ENCODE measurements at regions not wholly inside any gene's neighbourhood (a gene's known extent, or its start where the extent isn't known, plus 50 kb on each side); places are given as distances from the start of the nearest gene placed in this dataset.
"Not testable (repeated sequence)": the region's sequence is repeated elsewhere in the genome, so short reads cannot be mapped to it uniquely, and the experiment has no call there.

DNA sequence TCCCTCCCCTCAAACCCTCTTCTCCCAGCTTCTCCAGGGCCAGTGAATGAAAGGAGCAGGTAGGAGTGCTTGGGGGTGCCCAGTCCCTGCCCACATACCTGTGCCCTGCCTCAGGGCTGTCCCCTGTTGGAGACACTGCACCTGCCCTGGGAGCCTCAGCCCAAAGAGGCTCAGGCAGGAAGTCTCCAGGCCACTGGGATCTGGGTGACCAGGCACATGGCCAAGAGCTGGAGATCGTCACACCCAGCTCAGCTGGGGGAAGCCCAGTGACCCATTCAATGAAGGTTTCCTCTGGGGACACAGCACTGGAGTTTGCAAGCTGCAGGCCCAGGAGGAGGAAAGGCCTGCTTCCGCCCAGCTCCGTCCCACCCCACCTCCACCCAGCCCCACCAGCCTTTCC, 156.4 kb downstream of the ZFP36L2 start:
- no peak for DNase-seq (ENCODE audit: low read depth)

DNA sequence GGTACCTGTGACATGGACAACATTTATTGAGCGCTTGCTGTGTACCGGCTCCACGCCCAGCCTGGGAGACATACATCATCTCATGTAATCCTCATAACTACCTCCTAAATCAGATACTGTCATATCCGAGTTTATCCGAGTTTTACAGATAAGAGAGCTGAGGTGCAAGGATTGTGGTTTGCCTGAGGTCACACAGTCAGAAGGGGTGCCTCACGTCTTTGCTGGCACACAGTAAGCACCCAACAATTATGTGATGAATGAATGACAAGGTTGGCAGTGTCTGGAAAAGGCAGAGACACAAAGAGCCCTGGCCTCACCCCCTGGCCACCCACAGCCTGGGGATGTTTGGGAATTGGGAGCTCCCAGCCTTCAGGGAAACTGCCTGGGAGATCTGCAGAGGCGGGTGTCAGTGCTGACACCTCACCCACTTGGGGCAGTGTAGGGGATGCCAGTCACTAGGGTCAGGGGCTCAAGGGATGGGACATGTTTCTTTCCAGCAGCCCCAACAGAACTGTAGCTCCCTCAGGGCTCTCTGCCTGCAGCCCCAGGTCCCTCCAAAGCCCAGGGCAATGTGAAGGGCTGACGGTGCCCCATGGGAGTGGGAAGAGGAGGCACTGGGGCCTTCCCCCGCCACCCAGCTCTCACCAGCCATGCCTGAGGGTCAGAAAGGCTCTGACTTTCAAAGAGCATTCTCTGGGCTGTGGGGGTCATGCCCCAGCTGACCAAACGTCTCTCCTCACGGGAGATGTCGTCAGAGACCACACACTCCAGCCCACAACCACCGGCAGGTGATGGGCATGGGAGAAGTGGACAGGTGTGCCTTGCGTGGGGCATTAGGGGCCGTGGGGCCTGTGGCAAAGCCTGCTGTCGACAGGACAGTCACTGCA, 157.5 kb downstream of the ZFP36L2 start:
- no peak for DNase-seq (ENCODE audit: low read depth)

DNA sequence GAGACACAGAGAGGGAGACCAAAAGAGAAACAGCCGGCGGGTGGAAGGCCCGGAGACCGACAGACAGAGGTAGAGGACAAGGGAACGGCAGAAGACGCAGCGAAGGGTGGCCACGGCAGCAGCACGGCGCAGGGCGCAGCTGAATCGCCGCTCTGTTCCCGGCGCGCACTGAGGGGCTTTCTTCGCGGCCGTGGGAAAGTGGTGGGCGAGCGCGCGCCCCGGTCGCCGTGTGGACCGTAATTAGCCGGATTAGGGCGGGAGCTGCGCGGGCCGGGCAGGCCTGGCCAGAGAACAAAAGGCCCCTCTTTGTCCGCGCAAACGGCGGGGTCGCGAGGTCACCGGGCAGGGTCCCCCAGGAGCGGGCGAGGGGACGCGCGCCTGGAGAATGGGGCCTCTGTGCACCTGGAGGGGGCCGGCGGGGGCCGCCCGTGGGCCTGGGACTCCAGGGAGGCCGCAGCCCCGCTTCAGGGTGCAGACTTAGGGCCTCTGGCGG, 158.3 kb downstream of the ZFP36L2 start:
- DNase-seq (ENCODE audit: low read depth): no peak

DNA sequence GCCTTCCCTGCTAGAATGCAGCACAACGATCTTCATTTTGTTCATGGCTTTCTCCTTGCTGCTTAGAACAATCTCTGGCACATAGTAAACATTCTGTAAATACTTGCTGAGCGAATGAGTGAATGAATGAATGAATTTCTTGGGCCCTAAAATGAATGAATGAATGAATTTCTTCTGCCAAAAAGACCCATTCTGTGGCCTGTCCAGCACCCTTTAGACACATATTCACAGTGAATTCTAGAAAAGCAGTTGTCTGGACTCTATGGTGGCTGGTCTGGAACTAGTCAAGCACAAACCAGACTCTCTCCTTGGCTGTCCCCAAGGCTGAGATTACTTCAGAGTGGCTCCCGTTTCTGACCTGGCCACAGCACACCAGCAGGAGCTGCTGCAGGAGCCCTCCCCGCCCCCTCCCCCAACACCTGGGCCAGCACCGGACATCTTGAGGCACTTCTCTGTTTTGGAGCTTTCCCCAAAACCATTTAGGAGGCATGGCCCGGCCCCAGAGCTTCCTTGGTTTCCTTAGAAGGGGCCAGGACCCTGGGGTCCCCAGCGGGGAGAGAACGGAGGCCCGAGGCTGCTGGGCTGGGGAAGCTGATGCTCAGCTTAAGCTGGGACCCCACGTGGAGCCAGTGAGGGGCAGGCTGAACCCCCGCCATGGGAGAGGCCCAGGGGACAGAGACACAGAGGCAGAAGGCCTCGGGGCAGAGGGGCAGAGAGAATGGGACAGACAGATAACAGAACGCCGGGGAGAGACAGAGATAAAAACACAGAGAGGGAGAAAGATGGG, 159.0 kb downstream of the ZFP36L2 start:
- no peak for DNase-seq (ENCODE audit: low read depth)

DNA sequence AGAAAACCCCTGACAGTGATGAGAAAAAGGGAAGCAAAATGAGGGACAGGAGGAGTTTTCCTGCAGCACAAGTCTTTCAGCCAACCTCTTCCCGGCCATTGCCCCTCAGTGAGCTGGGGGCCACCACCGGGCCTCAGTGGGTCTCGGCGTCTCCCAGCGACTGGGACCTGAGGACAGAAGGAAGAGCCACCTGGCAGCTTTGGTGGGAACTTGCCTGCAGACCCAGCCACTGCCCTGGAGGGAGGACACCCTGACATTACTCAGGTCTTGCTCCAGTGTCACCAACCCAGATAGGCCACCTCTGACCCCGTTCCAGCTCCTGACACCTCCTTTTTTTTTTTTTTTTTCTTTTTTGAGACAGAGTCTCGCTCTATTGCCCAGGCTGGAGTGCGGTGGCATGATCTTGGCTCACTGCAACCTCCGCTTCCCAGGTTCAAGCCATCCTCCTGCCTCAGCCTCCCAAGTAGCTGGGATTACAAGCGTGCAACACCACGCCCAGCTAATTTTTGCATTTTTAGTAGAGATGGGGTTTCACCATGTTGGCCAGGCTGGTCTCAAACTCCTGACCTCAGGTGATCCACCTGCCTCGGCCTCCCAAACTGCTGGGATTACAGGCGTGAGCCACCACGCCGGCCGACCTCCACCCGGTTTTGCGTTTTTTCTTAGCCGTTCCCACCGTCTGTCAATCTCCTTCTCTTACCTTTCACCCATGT, 159.7 kb downstream of the ZFP36L2 start:
- DNase-seq (ENCODE audit: low read depth): not testable (repeated sequence)

DNA sequence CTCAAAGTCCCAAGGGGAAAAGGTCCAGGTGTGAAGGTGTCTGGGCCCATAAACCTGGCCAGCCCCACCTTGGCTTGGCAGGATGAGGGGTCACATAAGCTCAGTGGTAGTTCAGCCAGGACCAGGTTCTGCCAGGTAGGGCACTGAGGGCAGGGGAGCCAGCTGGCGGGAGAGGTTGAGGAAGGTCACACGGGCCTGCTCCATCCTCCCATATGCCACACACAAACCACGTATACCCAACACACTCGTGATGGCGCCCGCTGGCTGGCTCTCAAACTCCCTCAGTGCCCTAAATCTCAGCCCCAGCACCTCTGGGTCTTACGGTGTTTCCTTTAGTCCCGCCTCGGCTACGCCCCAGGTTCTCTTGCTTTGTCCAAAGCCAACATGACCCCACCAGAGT, 160.5 kb downstream of the ZFP36L2 start:
- DNase-seq (ENCODE audit: low read depth): no peak

DNA sequence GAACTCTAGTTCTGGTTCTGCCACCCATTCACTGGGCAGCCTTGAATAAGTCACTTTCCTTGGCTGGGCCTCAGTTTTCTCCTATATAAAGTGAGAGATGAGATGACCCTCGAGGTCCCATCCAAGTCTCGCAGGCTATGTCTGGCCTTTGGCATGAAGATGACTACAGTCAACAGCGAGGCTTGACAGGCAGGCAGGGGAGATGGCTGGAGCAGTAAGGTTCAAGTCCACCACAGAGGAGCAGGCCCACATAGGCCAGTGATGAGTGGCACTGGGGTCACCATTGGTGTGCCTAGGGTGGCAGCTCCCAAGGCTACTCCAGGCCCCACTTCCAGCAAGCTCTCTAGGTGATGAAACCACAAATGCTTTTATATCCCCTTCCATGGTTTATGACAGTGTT, 161.4 kb downstream of the ZFP36L2 start:
- DNase-seq (ENCODE audit: low read depth): no peak

DNA sequence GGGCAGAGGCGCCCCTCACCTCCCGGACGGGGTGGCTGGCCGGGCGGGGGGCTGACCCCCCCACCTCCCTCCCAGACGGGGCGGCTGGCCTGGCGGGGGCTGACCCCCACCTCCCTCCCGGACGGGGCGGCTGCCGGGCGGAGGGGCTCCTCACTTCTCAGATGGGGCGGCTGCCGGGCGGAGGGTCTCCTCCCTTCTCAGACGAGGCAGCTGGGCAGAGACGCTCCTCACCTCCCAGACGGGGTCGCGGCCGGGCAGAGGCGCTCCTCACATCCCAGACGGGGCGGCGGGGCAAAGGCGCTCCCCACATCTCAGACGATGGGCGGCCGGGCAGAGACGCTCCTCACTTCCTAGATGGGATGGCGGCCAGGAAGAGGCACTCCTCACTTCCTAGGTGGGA, 163.3 kb downstream of the ZFP36L2 start:
- not testable (repeated sequence) for DNase-seq (ENCODE audit: low read depth)

DNA sequence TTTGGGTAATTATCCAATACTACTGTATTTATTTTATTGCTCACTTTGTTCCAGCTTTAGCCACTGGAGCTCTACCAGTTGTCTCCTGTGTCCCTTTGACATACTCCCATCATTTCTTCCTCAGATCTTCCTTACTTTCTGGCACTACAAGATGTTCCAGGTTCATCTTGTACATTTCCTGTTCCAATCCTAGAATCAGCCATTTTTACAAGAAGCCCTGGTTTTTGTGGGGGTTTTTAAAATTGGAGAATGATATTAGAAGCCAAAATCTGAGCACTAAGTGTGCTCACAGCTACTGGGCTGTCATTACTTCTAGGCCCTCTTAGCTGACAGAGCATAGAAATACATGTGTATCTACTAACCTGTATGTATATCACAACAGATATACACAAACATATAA, 164.3 kb downstream of the ZFP36L2 start:
- no peak for DNase-seq (ENCODE audit: low read depth)

DNA sequence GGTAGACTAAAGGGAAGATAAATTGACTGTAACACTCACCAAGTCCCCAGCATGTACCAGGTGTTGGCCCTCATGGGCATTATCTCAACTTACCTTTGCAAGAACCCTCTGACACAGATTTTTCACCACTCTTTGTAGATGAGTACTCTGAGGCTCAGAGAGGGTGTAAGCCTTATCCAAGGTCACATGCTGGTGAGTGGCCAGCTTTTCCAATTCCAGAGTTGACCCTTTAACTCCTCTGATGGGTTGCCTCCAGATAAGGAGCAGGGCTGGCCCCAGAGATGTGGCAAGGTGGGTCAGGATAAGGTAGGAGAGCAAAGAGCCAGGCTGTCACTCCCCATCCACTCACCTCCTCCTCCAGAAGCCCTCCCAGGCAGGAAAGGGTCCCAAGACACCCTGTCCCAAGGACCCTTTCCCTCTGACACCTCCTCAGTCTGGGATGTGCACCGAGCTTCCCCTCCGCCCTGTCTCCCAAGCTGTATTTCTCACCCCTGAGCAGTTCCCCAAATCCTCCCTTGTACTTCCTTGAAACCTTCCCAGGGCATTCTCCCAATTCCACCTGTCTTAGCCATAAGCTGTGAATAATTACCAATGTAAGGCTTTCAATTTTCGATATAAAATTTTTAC, 165.9 kb downstream of the ZFP36L2 start:
- DNase-seq (ENCODE audit: low read depth): no peak

DNA sequence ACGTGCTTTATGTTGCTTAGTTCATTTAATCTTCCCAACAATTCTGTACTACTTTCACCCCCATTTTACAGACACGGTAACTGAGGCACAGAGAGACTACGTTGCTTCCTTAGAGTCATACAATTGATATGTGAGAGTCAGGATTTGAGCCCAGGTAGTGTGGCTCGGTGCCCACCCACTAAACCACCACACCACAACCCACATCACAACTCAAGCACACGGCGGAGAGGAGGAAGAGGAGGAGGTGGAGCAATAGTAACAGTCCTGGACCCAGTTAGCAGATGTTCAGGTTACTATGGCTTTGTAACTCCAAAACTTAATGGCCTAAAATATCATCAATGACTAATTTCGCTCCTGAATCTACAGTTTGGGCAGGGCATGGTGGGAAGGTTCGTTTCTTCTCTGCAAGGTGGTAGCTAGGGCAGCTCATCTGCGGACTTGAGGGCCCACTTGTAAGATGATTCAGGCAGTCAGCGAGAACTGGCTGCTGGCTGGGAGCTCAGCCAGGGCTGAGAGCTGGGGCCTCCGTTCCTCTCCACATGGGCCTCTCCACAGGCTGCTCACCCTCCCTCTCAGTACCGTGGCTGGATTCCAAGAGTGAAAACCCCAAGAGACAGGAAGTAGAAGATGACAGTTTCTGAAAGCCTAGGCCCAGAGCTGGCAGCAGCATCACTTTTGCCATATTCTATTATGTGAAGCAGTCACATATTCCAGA, 167.1 kb downstream of the ZFP36L2 start:
- peak; percentile 94 for DNase-seq (ENCODE audit: low read depth)

DNA sequence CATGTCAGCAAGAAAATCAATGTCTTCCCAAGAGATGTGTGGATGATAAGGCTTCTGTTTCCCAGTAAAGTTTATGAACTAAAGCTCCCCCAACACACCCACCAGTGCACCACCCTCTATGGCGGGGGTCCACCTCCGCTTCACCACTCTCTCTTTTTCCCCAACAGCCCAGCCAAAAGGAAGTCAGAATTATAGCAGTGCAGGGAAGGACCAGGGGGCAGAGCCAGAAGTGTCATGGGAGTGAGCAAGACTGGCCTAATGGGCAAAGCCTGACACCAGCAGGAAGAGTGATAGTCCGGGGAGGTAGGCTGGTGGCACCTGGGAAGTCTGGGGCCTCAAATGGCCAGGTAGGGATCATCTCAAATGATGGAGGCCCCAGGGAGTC, 167.7 kb downstream of the ZFP36L2 start:
- no peak for DNase-seq (ENCODE audit: low read depth)

DNA sequence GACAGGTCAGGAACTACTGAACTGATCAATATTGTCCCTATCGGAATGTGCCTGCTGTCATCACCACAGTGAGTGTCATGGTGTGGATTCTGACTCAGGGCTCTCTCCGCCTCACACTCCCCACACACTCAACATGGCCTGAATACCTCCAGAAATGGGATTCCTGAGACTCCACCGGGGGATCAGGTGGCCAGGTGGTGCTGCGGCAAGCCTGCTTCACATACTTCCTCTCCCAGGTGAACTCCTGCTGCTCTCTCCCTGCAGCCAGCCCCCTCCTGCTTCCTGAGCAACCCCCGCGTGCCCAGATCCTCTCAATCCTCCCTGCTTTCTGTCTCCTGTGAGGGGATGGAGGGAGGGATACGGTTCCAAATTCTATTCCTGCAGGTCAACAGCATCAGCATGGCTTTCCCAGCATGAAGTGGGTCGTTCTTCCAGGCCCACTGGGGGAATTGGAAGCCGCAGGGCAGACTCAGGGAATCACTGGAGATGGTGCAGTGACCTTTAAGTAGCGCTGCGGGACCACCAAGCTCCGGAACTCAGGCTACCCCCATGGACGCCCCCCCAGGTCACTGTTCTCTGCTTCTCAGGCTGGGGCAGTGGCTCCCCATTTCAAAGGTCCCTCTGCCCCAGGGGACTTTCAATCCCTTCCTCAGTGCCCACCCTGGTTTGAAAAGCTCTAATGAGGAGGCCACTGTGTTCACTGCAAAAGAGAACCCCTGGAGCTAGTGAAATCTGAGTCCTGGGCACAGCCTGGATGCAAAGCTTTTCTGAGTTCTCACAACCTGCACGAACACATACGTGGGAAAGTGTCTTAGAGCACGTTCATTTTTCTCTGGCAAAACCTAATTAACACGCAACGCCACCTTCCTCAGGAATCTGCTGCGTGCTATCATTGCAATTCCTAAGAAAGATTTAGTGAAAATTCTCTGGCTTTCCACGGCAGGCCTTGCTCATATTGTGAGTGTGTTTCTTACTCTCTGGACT, 168.4 kb downstream of the ZFP36L2 start:
- DNase-seq (ENCODE audit: low read depth): no peak

DNA sequence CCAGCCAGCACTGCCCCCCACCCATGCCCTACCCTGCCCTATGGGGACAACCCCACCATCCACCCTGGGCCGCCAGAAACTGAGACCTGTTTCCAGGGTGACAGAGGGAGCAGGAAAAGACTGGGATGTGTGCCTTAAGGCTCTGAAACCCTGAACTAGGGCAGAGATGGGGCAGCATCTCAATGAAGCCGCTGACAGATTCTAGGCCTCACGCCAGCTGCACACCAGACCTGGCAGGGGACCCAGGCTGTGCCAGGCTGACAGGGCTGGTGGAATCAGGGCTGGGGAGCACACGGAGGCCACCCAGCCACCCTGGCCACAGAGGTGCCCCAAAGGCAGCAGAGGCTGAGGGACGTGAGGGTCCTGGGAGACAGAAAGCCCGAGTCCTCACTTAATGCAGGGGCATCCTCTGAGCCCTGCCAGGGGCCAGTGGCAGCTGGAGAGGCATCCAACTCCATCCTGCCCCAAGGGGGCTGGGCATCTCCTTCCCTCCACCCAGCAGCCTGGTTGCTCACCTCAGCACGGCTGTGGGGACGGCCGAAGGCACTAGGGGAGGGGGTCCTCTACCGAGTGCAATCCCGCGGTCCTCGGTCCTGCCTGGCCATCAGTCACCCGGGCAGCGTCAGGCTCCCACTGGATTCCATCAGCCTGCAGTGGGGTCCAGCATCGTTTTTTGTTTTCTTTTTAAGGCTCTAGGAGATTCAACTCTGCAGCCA, 169.2 kb downstream of the ZFP36L2 start:
- no peak for DNase-seq (ENCODE audit: low read depth)

DNA sequence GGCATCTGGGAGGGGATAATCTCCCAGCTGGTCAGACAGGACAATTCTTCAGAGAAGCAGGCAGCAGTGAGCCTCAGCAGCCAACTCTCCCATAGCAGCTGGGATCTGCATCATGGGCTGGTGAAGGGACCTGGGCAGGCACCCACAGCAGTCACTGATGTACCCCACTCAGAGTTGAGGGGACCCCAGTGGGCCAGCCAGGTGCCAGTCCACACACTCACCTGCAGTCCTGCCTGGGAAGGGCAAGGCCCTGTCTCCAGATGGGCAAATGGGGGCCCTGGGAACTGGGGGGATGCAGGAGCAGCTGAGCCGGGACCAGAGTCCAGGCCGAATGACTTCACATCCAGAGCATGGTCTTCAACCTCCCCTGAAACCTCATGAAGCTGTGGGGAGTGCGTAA, 170.4 kb downstream of the ZFP36L2 start:
- no peak for DNase-seq (ENCODE audit: low read depth)

DNA sequence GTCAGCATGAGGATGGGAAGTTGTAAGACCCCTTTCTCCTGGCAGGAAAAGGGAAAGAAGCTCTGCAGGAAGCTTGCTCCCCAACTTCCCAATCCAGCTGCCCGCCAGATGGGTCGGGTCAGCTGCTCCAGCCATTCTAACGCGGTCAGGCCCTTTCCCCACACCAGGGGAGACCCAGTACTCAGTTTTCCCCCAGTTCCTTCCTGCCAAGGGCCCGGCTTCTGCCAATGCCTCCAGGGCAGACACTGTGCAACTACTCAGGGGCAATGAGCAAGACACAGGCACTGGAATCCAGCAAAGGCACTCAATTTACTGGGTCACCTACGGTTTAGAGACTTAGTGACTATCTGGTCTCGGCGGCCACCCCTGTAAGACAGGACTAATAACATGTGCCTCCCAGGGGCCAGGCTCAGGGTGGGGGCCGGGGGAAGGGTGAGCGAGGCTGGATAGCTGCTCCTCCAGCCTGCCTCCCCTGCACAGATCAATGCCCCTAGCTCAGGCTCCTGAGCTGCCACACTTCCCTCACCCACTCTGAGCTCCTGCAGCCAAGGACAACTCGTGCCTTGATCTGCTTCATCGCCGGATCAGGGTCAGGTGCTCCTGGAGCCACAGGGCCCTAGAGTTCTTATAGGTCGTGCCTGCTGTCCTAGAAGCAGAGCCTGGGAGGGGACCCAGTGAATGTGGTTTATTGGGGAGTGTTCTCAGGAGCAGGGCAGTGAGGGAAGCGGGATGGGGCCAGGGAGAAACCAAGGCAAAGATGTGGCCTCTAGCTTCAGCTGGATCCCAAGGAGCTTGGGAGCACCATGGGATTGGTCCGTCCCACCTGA, 171.1 kb downstream of the ZFP36L2 start:
- DNase-seq (ENCODE audit: low read depth): no peak

DNA sequence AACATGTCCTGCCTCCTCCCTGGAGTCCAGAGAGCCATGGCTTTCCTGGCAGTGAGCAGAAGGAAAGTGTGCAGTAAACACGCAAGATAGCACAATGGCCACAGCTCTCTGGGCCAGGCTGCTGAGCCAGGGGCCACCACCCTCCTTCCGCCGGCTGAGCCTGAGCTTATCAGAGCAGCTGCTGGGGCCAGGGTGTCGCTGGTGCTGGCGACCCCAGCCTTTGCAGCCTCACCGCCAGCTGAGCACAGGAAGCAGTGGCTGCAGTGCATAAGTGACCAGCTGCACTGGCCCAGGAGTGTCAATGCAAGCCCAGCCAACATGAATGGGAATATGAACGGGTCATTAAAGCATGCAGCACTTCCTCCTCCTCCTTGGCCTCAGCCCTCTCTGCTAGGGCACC, 172.0 kb downstream of the ZFP36L2 start:
- DNase-seq (ENCODE audit: low read depth): no peak

DNA sequence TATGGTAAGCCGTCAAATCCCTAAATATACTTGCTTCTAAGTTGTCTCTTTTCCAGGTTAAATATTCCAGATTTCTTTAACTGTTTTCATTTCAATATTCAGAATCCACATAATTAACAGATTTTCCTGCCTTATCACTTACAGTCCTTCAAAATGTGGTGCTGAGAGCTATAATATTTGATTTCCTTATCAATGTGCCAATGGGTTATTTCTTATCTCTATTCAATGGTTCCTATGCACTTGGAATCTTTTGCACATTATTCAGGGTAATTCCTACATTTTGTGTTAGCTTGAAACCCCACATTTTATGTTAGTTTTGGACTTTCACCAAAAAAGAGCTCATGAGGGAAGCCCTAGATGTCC, 173.5 kb downstream of the ZFP36L2 start:
- no peak for DNase-seq (ENCODE audit: low read depth)

Measured in ELR (cell line).